H9 (cell line): ENCODE measurements at regions not wholly inside any gene's neighbourhood (a gene's known extent, or its start where the extent isn't known, plus 50 kb on each side); places are given as distances from the start of the nearest gene placed in this dataset.

ENCODE experiments used
- DNase-seq: peaks from one replicate; pipeline ENCODE4 v3.0.0-alpha.2; 2017
- H2AFZ ChIP-seq: one replicate; pipeline ENCODE4 v1.6.1; 2013; ENCODE audit warnings: mild to moderate bottlenecking, low read length, control low read depth, moderate library complexity
- H2AK5ac ChIP-seq: 2 replicates; pipeline ENCODE4 v1.6.1; 2013; ENCODE audit warnings: low read length, control low read depth, mixed read lengths; ENCODE audit not compliant: insufficient read length
- H2BK120ac ChIP-seq: one replicate; pipeline ENCODE4 v1.6.1; 2013; ENCODE audit warnings: low read depth, mild to moderate bottlenecking, low read length, control low read depth, inconsistent platforms; ENCODE audit not compliant: poor library complexity, severe bottlenecking
- H2BK12ac ChIP-seq: 2 replicates; pipeline ENCODE4 v1.6.1; 2013; ENCODE audit warnings: low read length, control low read depth, mixed read lengths, low read depth; ENCODE audit not compliant: insufficient read length
- H2BK15ac ChIP-seq: 2 replicates; pipeline ENCODE4 v1.6.1; 2013; ENCODE audit warnings: low read depth, low read length, control low read depth
- H2BK20ac ChIP-seq: one replicate; pipeline ENCODE4 v1.6.1; 2013; ENCODE audit warnings: low read depth, mild to moderate bottlenecking, low read length, control low read depth, inconsistent platforms; ENCODE audit not compliant: poor library complexity, severe bottlenecking
- H2BK5ac ChIP-seq: 2 replicates; pipeline ENCODE4 v1.6.1; 2013; ENCODE audit warnings: low read length, control low read depth, mixed read lengths; ENCODE audit not compliant: insufficient read length
- H3K14ac ChIP-seq: 2 replicates; pipeline ENCODE4 v1.6.1; 2013; ENCODE audit warnings: low read length, control low read depth; ENCODE audit not compliant: insufficient read depth
- H3K18ac ChIP-seq: 2 replicates; pipeline ENCODE4 v1.6.1; 2013; ENCODE audit warnings: low read depth, mild to moderate bottlenecking, mixed read lengths, low read length, control low read depth; ENCODE audit not compliant: insufficient read length
- H3K23ac ChIP-seq: 2 replicates; pipeline ENCODE4 v1.6.1; 2013; ENCODE audit warnings: low read length, control low read depth, mixed read lengths, low read depth; ENCODE audit not compliant: insufficient read length
- H3K23me2 ChIP-seq: 2 replicates; pipeline ENCODE4 v1.6.1; 2013; ENCODE audit warnings: low read depth, mild to moderate bottlenecking, mixed read lengths, low read length, control low read depth; ENCODE audit not compliant: insufficient read length, poor library complexity, severe bottlenecking
- H3K27ac ChIP-seq: 2 replicates; pipeline ENCODE4 v1.5.1; 2013; ENCODE audit warnings: low read length, control low read depth, mixed read lengths, low read depth; ENCODE audit not compliant: insufficient read length
- H3K27me3 ChIP-seq: 2 replicates; pipeline ENCODE4 v1.6.1; 2013; ENCODE audit warnings: low read length, control low read depth, inconsistent platforms; ENCODE audit not compliant: insufficient read depth
- H3K4ac ChIP-seq: 2 replicates; pipeline ENCODE4 v1.6.1; 2013; ENCODE audit warnings: low read depth, mild to moderate bottlenecking, control low read depth, inconsistent platforms, low read length, moderate library complexity
- H3K4me1 ChIP-seq: 2 replicates; pipeline ENCODE4 v1.6.1; 2013; ENCODE audit warnings: low read length, control low read depth, inconsistent platforms; ENCODE audit not compliant: insufficient read depth
- H3K4me2 ChIP-seq: 2 replicates; pipeline ENCODE4 v1.6.1; 2013; ENCODE audit warnings: low read length, control low read depth, mixed read lengths; ENCODE audit not compliant: insufficient read length, insufficient read depth
- H3K56ac ChIP-seq: 2 replicates; pipeline ENCODE4 v1.6.1; 2013; ENCODE audit warnings: low read depth, mild to moderate bottlenecking, mixed read lengths, low read length, control low read depth; ENCODE audit not compliant: insufficient read length
- H3K79me1 ChIP-seq: 2 replicates; pipeline ENCODE4 v1.6.1; 2013; ENCODE audit warnings: low read depth, mild to moderate bottlenecking, moderate library complexity, low read length, control low read depth, inconsistent platforms; ENCODE audit not compliant: insufficient read depth, poor library complexity, severe bottlenecking
- H3K79me2 ChIP-seq: 2 replicates; pipeline ENCODE4 v1.6.1; 2013; ENCODE audit warnings: low read length, control low read depth, inconsistent platforms; ENCODE audit not compliant: insufficient read depth
- H3K9ac ChIP-seq: 2 replicates; pipeline ENCODE4 v1.6.1; 2013; ENCODE audit warnings: low read length, control low read depth, mixed read lengths; ENCODE audit not compliant: insufficient read length; ENCODE audit errors: extremely low read depth
- H3K9me3 ChIP-seq: one replicate; pipeline ENCODE4 v1.6.1; 2013; ENCODE audit warnings: low read depth, low read length, inconsistent platforms; ENCODE audit not compliant: control insufficient read depth
- H3T11ph ChIP-seq: one replicate; pipeline ENCODE4 v1.6.1; 2013; ENCODE audit warnings: mild to moderate bottlenecking, low read length, control low read depth, inconsistent platforms
- H4K20me1 ChIP-seq: one replicate; pipeline ENCODE4 v1.6.1; 2013; ENCODE audit not compliant: control insufficient read depth, insufficient read length, insufficient read depth
- H4K5ac ChIP-seq: 2 replicates; pipeline ENCODE4 v1.6.1; 2013; ENCODE audit warnings: low read depth, mild to moderate bottlenecking, mixed read lengths, low read length, control low read depth; ENCODE audit not compliant: insufficient read length
- H4K8ac ChIP-seq: replicated peaks from 2 replicates; pipeline ENCODE4 v1.6.1; 2013; ENCODE audit warnings: low read length, control low read depth, mixed read lengths, low read depth; ENCODE audit not compliant: insufficient read length
- H4K91ac ChIP-seq: 2 replicates; pipeline ENCODE4 v1.6.1; 2013; ENCODE audit warnings: low read depth, mild to moderate bottlenecking, moderate library complexity, mixed read lengths, low read length, control low read depth; ENCODE audit not compliant: insufficient read length
- H3K27ac Mint-ChIP-seq, 3 experiments: 2 replicates in 2 of 3; 3 replicates in 1 of 3; pipeline ENCODE4 v1.8.0; 2020 to 2021; ENCODE audit warnings: mixed read lengths in 3 of 3, mild to moderate bottlenecking in 1 of 3, moderate library complexity in 1 of 3
- H3K27me3 Mint-ChIP-seq: 2 replicates; pipeline ENCODE4 v1.8.0; 2021; ENCODE audit warnings: low read depth, mild to moderate bottlenecking, moderate library complexity, mixed read lengths
- H3K36me3 Mint-ChIP-seq, 3 experiments: 2 replicates in 2 of 3; 3 replicates in 1 of 3; pipeline ENCODE4 v1.8.0; 2020 to 2021; ENCODE audit warnings: low read depth in 3 of 3, mixed read lengths in 3 of 3; ENCODE audit not compliant: insufficient read depth in 1 of 3
- H3K4me1 Mint-ChIP-seq, 2 experiments: 2 replicates each; pipeline ENCODE4 v1.8.0; 2020; ENCODE audit warnings: mixed read lengths in 2 of 2
- H3K4me3 Mint-ChIP-seq, 2 experiments: 2 replicates in 1 of 2; 3 replicates in 1 of 2; pipeline ENCODE4 v1.8.0; 2020 to 2021; ENCODE audit warnings: mild to moderate bottlenecking in 2 of 2, mixed read lengths in 2 of 2, moderate library complexity in 1 of 2
- H3K9me3 Mint-ChIP-seq, 2 experiments: 2 replicates in 1 of 2; 3 replicates in 1 of 2; pipeline ENCODE4 v1.8.0; 2020; ENCODE audit warnings: mild to moderate bottlenecking in 2 of 2, mixed read lengths in 2 of 2, moderate library complexity in 1 of 2
- WGBS: extraction: QIAGEN DNeasy Blood & Tissue Kit; methylation state at CpG from one replicate; pipeline ENCODE4 v1.1.7; 2013; ENCODE audit warnings: missing lambda C conversion rate, low lambda C conversion rate, mixed read lengths; ENCODE audit not compliant: insufficient read length; ENCODE audit errors: extremely low coverage; 5-methylcytosine and 5-hydroxymethylcytosine counted together
- TF ChIP-seq, protein P1 (sequence below): fragments of 200-600 bp; sonication (generic); conservative IDR thresholded peaks from 3 replicates; pipeline ENCODE4 v1.8.0; 2021; ENCODE audit warnings: antibody characterized with exemption, mild to moderate bottlenecking

DNA sequence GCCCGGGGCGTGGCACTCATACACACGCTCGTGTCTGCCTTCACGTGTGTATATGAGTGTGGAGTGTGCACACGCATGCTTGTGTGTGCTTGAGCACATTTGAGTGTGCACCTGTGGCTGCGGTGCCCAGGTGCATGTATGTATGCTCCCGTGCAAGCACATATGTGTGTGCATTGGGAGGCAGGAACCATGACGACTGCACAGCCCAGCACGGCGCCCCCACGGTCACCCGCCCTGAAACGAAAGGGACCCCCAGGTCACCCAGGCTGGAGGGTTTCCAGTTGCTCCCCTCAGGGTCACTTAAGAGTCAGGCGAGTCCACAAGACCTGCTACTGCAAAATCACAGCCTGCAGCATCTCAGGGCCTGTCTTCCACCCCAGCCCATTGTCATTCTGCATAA lies 94.7 kb downstream of the YTHDF1 start:
- TF ChIP-seq, protein P1, sequence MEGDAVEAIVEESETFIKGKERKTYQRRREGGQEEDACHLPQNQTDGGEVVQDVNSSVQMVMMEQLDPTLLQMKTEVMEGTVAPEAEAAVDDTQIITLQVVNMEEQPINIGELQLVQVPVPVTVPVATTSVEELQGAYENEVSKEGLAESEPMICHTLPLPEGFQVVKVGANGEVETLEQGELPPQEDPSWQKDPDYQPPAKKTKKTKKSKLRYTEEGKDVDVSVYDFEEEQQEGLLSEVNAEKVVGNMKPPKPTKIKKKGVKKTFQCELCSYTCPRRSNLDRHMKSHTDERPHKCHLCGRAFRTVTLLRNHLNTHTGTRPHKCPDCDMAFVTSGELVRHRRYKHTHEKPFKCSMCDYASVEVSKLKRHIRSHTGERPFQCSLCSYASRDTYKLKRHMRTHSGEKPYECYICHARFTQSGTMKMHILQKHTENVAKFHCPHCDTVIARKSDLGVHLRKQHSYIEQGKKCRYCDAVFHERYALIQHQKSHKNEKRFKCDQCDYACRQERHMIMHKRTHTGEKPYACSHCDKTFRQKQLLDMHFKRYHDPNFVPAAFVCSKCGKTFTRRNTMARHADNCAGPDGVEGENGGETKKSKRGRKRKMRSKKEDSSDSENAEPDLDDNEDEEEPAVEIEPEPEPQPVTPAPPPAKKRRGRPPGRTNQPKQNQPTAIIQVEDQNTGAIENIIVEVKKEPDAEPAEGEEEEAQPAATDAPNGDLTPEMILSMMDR = no peak

More for the DNA sequence above, 94.7 kb downstream of the YTHDF1 start:
- H3K27ac ChIP-seq = no peak overlapping the region
- no peak overlapping the region for H2BK15ac ChIP-seq
- no peak overlapping the region for H4K8ac ChIP-seq
- no peaks in the 10 kb centered on the region for H3K4me1 ChIP-seq
- H3K14ac ChIP-seq = no peak overlapping the region
- H3K56ac ChIP-seq = no peak overlapping the region
- Mint-ChIP-seq H3K27ac (no peak overlapping the region), H3K4me3 (no peak overlapping the region), H3K4me1 (peaks cover 7 to 9% of the 10 kb centered on the region in 2 experiments), H3K27me3 (peaks cover 28% of the 10 kb centered on the region), H3K36me3 (no peaks in the 10 kb centered on the region), H3K9me3 (no peaks in the 10 kb centered on the region)
- no peaks in the 10 kb centered on the region for H3K79me2 ChIP-seq
- no peak overlapping the region for H3K4ac ChIP-seq
- H3K27me3 ChIP-seq = no peaks in the 10 kb centered on the region
- no peaks in the 10 kb centered on the region for H3K9me3 ChIP-seq
- H3K9ac ChIP-seq = no peak overlapping the region
- WGBS = no CpG with 5 or more reads among the region's 15 CpGs
- no peak overlapping the region for H4K91ac ChIP-seq
- no peaks in the 10 kb centered on the region for H3K23me2 ChIP-seq
- no peak overlapping the region for H3T11ph ChIP-seq
- H3K79me1 ChIP-seq = no peaks in the 10 kb centered on the region
- H2AFZ ChIP-seq = no peak overlapping the region
- no peaks in the 10 kb centered on the region for H4K20me1 ChIP-seq
- no peak for DNase-seq
- H3K4me2 ChIP-seq = no peak overlapping the region
- H2BK120ac ChIP-seq = no peak overlapping the region
- H3K23ac ChIP-seq = no peak overlapping the region
- H3K18ac ChIP-seq = no peak overlapping the region
- no peak overlapping the region for H2AK5ac ChIP-seq
- H2BK5ac ChIP-seq = no peak overlapping the region
- no peak overlapping the region for H4K5ac ChIP-seq
- no peak overlapping the region for H2BK20ac ChIP-seq
- H2BK12ac ChIP-seq = no peak overlapping the region
